PC-3 (cell line): ENCODE measurements at regions not wholly inside any gene's neighbourhood (a gene's known extent, or its start where the extent isn't known, plus 50 kb on each side); places are given as distances from the start of the nearest gene placed in this dataset.

Experiments
- ATAC-seq: fragments of 200-7000 bp; cut with Tn5 transposase; 2 replicates; pipeline ENCODE4 v1.9.1; 2020; ENCODE audit warnings: mild to moderate bottlenecking, moderate library complexity
- BruUV-seq: library from RNA; stranded (reverse); fragments of 400-500 nt; replicated peaks from 2 replicates; lab custom pipeline; 2021; lab: Mats Ljungman, UMichigan
- CTCF ChIA-PET: fragments of 300-600 bp; sonication (Branson Sonifier 250); formaldehyde crosslinking; loops from one replicate; lab custom pipeline; 2022; ENCODE audit warnings: antibody characterized with exemption; lab: Charles Lee
- POLR2A ChIA-PET: fragments of 300-600 bp; sonication (Branson Sonifier 250); formaldehyde crosslinking; loops from one replicate; lab custom pipeline; 2022; ENCODE audit warnings: antibody characterized with exemption; ENCODE audit not compliant: unreplicated experiment; lab: Charles Lee
- DNase-seq: peaks from one replicate; pipeline ENCODE4 v3.0.0-alpha.2; 2015
- H2AFZ ChIP-seq: fragments of 300-600 bp; sonication (generic); 2 replicates; pipeline ENCODE4 v1.6.0; 2016; ENCODE audit warnings: antibody characterized with exemption, low read length
- H3F3A ChIP-seq: fragments of 300-600 bp; sonication (generic); one replicate; pipeline ENCODE4 v1.6.0; 2017; ENCODE audit warnings: antibody characterized with exemption, low read length, control low read depth, mild to moderate bottlenecking; ENCODE audit not compliant: unreplicated experiment
- H3K27ac ChIP-seq: fragments of 300-600 bp; sonication (generic); 2 replicates; pipeline ENCODE4 v1.5.1; 2016; ENCODE audit warnings: mild to moderate bottlenecking, low read length
- H3K27me3 ChIP-seq: fragments of 300-600 bp; sonication (generic); 2 replicates; pipeline ENCODE4 v1.6.1; 2016; ENCODE audit warnings: low read length, mixed read lengths
- H3K36me3 ChIP-seq: fragments of 300-600 bp; sonication (generic); 2 replicates; pipeline ENCODE4 v1.6.1; 2016; ENCODE audit warnings: low read depth, mixed run types, low read length, mixed read lengths
- H3K4me1 ChIP-seq: fragments of 300-600 bp; sonication (generic); 2 replicates; pipeline ENCODE4 v1.5.1; 2016; ENCODE audit warnings: low read length; ENCODE audit not compliant: insufficient read depth
- H3K4me2 ChIP-seq: fragments of 300-600 bp; sonication (generic); 2 replicates; pipeline ENCODE4 v1.6.0; 2016; ENCODE audit warnings: low read length
- H3K4me3 ChIP-seq: fragments of 300-600 bp; sonication (generic); 2 replicates; pipeline ENCODE4 v1.5.1; 2016; ENCODE audit warnings: mild to moderate bottlenecking, low read length, mixed read lengths
- H3K79me2 ChIP-seq: fragments of 300-600 bp; sonication (generic); 2 replicates; pipeline ENCODE4 v1.6.1; 2017; ENCODE audit warnings: low read length, mixed read lengths
- H3K9ac ChIP-seq: fragments of 300-600 bp; sonication (generic); 2 replicates; pipeline ENCODE4 v1.6.0; 2016; ENCODE audit warnings: mild to moderate bottlenecking, low read length
- H3K9me2 ChIP-seq: fragments of 300-600 bp; sonication (generic); replicated peaks from 2 replicates; pipeline ENCODE4 v1.6.1; 2016; ENCODE audit warnings: mixed run types, low read length, mixed read lengths
- H3K9me3 ChIP-seq: fragments of 300-600 bp; sonication (generic); 2 replicates; pipeline ENCODE4 v1.6.1; 2016; ENCODE audit warnings: low read length, mixed read lengths
- H4K20me1 ChIP-seq: fragments of 300-600 bp; sonication (generic); 2 replicates; pipeline ENCODE4 v1.6.1; 2016; ENCODE audit warnings: low read length, mixed read lengths
- CTCF ChIP-seq: fragments of 300-600 bp; sonication (generic); conservative IDR thresholded peaks from 2 replicates; pipeline ENCODE4 v1.5.1; 2017; ENCODE audit warnings: antibody characterized with exemption, low read depth, mild to moderate bottlenecking, low read length
- EZH2 ChIP-seq: fragments of 300-600 bp; sonication (generic); IDR thresholded peaks from one replicate; pipeline ENCODE4 v1.6.1; 2017; ENCODE audit warnings: antibody characterized with exemption, mild to moderate bottlenecking, low read length; ENCODE audit not compliant: unreplicated experiment
- EZH2phosphoT487 ChIP-seq: fragments of 300-600 bp; sonication (generic); IDR thresholded peaks from 2 replicates; pipeline ENCODE4 v1.6.1; 2018; ENCODE audit warnings: mild to moderate bottlenecking, antibody characterized with exemption, low read length, borderline replicate concordance
- intact Hi-C: fragments of 100-400 bp; cut with micrococcal nuclease; formaldehyde crosslinking; loops from 2 replicates; pipeline ENCODE4 v1.9.0; 2023

GRCh38 chr19:56960959-56961543 is 120.5 kb upstream of the PEG3 start:
- intact Hi-C loops, result no loop called here
- H2AFZ ChIP-seq, result no peak overlapping the region
- CTCF ChIA-PET, result no interaction called here
- DNase-seq (no peak), ATAC-seq (no peak)
- POLR2A ChIA-PET, result no interaction called here
- peaks cover 23% of the 10 kb centered on the region; the same call in 1 of the 2 replicates for H3K27me3 ChIP-seq
- no peaks in the 10 kb centered on the region for H3K4me1 ChIP-seq
- BruUV-seq, result no TSS peak
- H3K4me3 ChIP-seq, result no peak overlapping the region
- no peaks in the 10 kb centered on the region for H4K20me1 ChIP-seq
- no peak overlapping the region for H3K27ac ChIP-seq
- H3K36me3 ChIP-seq, result no peaks in the 10 kb centered on the region
- no peaks in the 10 kb centered on the region for H3K9me2 ChIP-seq
- H3K79me2 ChIP-seq, result no peaks in the 10 kb centered on the region
- no peak overlapping the region for H3K9ac ChIP-seq
- H3K9me3 ChIP-seq, result peaks cover 17% of the 10 kb centered on the region
- TF ChIP-seq EZH2phosphoT487, result no peak
- TF ChIP-seq CTCF, result no peak
- TF ChIP-seq EZH2, result no peak
- no peaks in the 10 kb centered on the region for H3F3A ChIP-seq
- no peak overlapping the region for H3K4me2 ChIP-seq

GRCh38 chr19:56964410-56964920 is 123.9 kb upstream of the PEG3 start:
- CTCF ChIA-PET, result no interaction called here
- no peak for ATAC-seq

More at GRCh38 chr19:56964410-56964920, 123.9 kb upstream of the PEG3 start:
- Histone ChIP-seq H3K4me1 (no peaks in the 10 kb centered on the region), H3F3A (no peaks in the 10 kb centered on the region), H3K27me3 (peaks cover 16% of the 10 kb centered on the region), H3K27ac (no peak overlapping the region), H2AFZ (no peak overlapping the region), H3K9ac (no peak overlapping the region), H3K4me3 (no peak overlapping the region), H3K4me2 (no peak overlapping the region), H3K9me2 (no peaks in the 10 kb centered on the region), H3K9me3 (peaks cover 10% of the 10 kb centered on the region; the same call in 1 of the 2 replicates), H3K79me2 (no peaks in the 10 kb centered on the region), H3K36me3 (no peaks in the 10 kb centered on the region), H4K20me1 (no peaks in the 10 kb centered on the region)
- intact Hi-C loops, result no loop called here
- no peak for TF ChIP-seq EZH2phosphoT487
- TF ChIP-seq CTCF, result no peak
- no peak for TF ChIP-seq EZH2
- POLR2A ChIA-PET, result no interaction called here
- no TSS peak for BruUV-seq
- DNase-seq, result no peak
